HepG2 (cell line): ENCODE measurements at regions not wholly inside any gene's neighbourhood (a gene's known extent, or its start where the extent isn't known, plus 50 kb on each side); places are given as distances from the start of the nearest gene placed in this dataset.

Source experiments
- ATAC-seq: fragments of 200-7000 bp; cut with Tn5 transposase; 3 replicates; pipeline ENCODE4 v1.9.1; 2020; ENCODE audit warnings: mild to moderate bottlenecking, moderate library complexity
- BruUV-seq: library from RNA; stranded (reverse); fragments of 400-500 nt; replicated peaks from 2 replicates; lab custom pipeline; 2021; lab: Mats Ljungman, UMichigan
- CTCF ChIA-PET: fragments of 300-600 bp; formaldehyde crosslinking; extraction: SDS; loops from one replicate; lab custom pipeline; 2021; ENCODE audit warnings: low total read pairs, inconsistent platforms, low intra/inter-chr PET ratio; lab: Yijun Ruan, JAX
- POLR2A ChIA-PET: fragments of 350-600 bp; sonication (Branson Sonifier 250); formaldehyde crosslinking; loops from one replicate; lab custom pipeline; 2020; ENCODE audit warnings: antibody characterized with exemption, inconsistent platforms; lab: Yijun Ruan, JAX
- DNase-seq: peaks from one replicate; pipeline ENCODE4 v3.0.0-alpha.2; 2015; ENCODE audit warnings: low spot score
- FAIRE-seq: peaks from 3 replicates; lab custom pipeline; 2011; peaks lifted over from hg19 to GRCh38; lab: Jason Lieb, UNC
- H2AFZ ChIP-seq: one replicate; pipeline ENCODE4 v1.6.1; 2011; ENCODE audit warnings: low read length, inconsistent platforms
- H3K27ac ChIP-seq: fragments of 300-600 bp; 3 replicates; pipeline ENCODE4 v1.8.0; 2011; ENCODE audit warnings: mixed run types, mild to moderate bottlenecking, mixed read lengths, low read length, inconsistent platforms; ENCODE audit not compliant: insufficient read depth; ENCODE audit errors: extremely low read length
- H3K27me3 ChIP-seq, 2 experiments: fragments of 200-600 bp in 1 of 2; 2 replicates in 1 of 2; 3 replicates in 1 of 2; pipeline versions ENCODE4 v1.6.0 to v1.8.0; 2011; ENCODE audit warnings: low read length in 2 of 2, mild to moderate bottlenecking in 2 of 2, moderate library complexity in 2 of 2, inconsistent platforms in 1 of 2; ENCODE audit not compliant: insufficient read depth in 2 of 2, control insufficient read depth in 1 of 2
- H3K36me3 ChIP-seq, 2 experiments: fragments of 200-600 bp in 1 of 2; replicated peaks in 1 of 2; 2 replicates in 1 of 2; 3 replicates in 1 of 2; pipeline versions ENCODE4 v1.5.1 to v1.8.0; 2011; ENCODE audit warnings: low read length in 2 of 2, inconsistent platforms in 1 of 2; ENCODE audit not compliant: insufficient read depth in 2 of 2, control insufficient read depth in 1 of 2
- H3K4me1 ChIP-seq: 2 replicates; pipeline ENCODE4 v1.5.1; 2012; ENCODE audit warnings: low read length, inconsistent platforms; ENCODE audit not compliant: insufficient read depth
- H3K4me2 ChIP-seq: 2 replicates; pipeline ENCODE4 v1.6.0; 2011; ENCODE audit warnings: low read depth, low read length, inconsistent platforms
- H3K4me3 ChIP-seq, 3 experiments: fragments of 200-600 bp in 1 of 3; sonication (generic), shearing (Covaris generic) in 1 of 3; replicated peaks in 1 of 3; 2 replicates each; pipeline ENCODE4 v1.5.1; 2011 to 2016; ENCODE audit warnings: low read length in 3 of 3, inconsistent platforms in 2 of 3, low read depth in 2 of 3, mild to moderate bottlenecking in 2 of 3, control low read depth in 1 of 3, mixed read lengths in 1 of 3; ENCODE audit not compliant: insufficient read depth in 1 of 3
- H3K79me2 ChIP-seq: one replicate; pipeline ENCODE4 v1.6.1; 2011; ENCODE audit warnings: low read length, inconsistent platforms; ENCODE audit not compliant: insufficient read depth
- H3K9ac ChIP-seq: 2 replicates; pipeline ENCODE4 v1.6.0; 2011; ENCODE audit warnings: mild to moderate bottlenecking, low read depth, low read length, inconsistent platforms; ENCODE audit not compliant: insufficient read depth
- H3K9me3 ChIP-seq: 2 replicates; pipeline ENCODE4 v1.5.1; 2012; ENCODE audit warnings: mild to moderate bottlenecking, low read length
- H4K20me1 ChIP-seq: 2 replicates; pipeline ENCODE4 v1.6.0; 2011; ENCODE audit warnings: inconsistent platforms, mild to moderate bottlenecking, low read length, moderate library complexity; ENCODE audit not compliant: insufficient read depth
- CBFB ChIP-seq: sonication (generic); formaldehyde crosslinking; IDR thresholded peaks from 2 replicates; pipeline ENCODE4 v1.4.0; 2020; ENCODE audit warnings: missing genetic modification reagents
- HIC2 ChIP-seq: sonication (generic); formaldehyde crosslinking; IDR thresholded peaks from 2 replicates; pipeline ENCODE4 v1.9.0; 2022; ENCODE audit warnings: low read depth, missing genetic modification reagents
- HOMEZ ChIP-seq: IDR thresholded peaks from 2 replicates; pipeline ENCODE4 v1.6.1; 2016; ENCODE audit warnings: low read depth
- MBD4 ChIP-seq: IDR thresholded peaks from 2 replicates; pipeline ENCODE4 v1.6.1; 2012; ENCODE audit warnings: low read length, inconsistent platforms, borderline replicate concordance
- MED13 ChIP-seq: sonication (generic); formaldehyde crosslinking; IDR thresholded peaks from 2 replicates; pipeline ENCODE4 v1.5.0; 2020; ENCODE audit warnings: missing genetic modification reagents
- MTF2 ChIP-seq: sonication (generic); formaldehyde crosslinking; IDR thresholded peaks from 2 replicates; pipeline ENCODE4 v1.5.0; 2020; ENCODE audit warnings: missing genetic modification reagents, borderline replicate concordance
- NFE2 ChIP-seq: sonication (generic); formaldehyde crosslinking; IDR thresholded peaks from 2 replicates; pipeline ENCODE4 v1.4.0; 2020; ENCODE audit warnings: missing genetic modification reagents
- POGK ChIP-seq: sonication (generic); formaldehyde crosslinking; conservative IDR thresholded peaks from 2 replicates; pipeline ENCODE4 v1.8.0; 2022; ENCODE audit warnings: mild to moderate bottlenecking, moderate library complexity, missing genetic modification reagents
- SRY ChIP-seq: sonication (generic); formaldehyde crosslinking; IDR thresholded peaks from 2 replicates; pipeline ENCODE4 v1.8.0; 2022; ENCODE audit warnings: mild to moderate bottlenecking, missing genetic modification reagents
- TARDBP ChIP-seq: sonication (generic); formaldehyde crosslinking; IDR thresholded peaks from 2 replicates; pipeline ENCODE4 v1.8.0; 2022; ENCODE audit warnings: mild to moderate bottlenecking, missing genetic modification reagents
- TCF12 ChIP-seq, 2 experiments: fragments of 450-650 bp in 1 of 2; sonication (generic) in 1 of 2; formaldehyde crosslinking in 1 of 2; IDR thresholded peaks; 2 replicates each; pipeline versions ENCODE4 v1.6.1 to v1.8.0; 2017 to 2022; ENCODE audit warnings: antibody characterized with exemption in 1 of 2, mild to moderate bottlenecking in 1 of 2, missing genetic modification reagents in 1 of 2, moderate library complexity in 1 of 2
- YEATS2 ChIP-seq: sonication (generic); formaldehyde crosslinking; IDR thresholded peaks from 2 replicates; pipeline ENCODE4 v1.4.0; 2020; ENCODE audit warnings: missing genetic modification reagents, borderline replicate concordance
- ZNF20 ChIP-seq: sonication (generic); formaldehyde crosslinking; IDR thresholded peaks from 2 replicates; pipeline ENCODE4 v1.4.0; 2020; ENCODE audit warnings: mild to moderate bottlenecking, moderate library complexity, missing genetic modification reagents
- ZNF253 ChIP-seq: sonication (generic); formaldehyde crosslinking; IDR thresholded peaks from 2 replicates; pipeline ENCODE4 v1.8.0; 2022; ENCODE audit warnings: mild to moderate bottlenecking, missing genetic modification reagents, borderline replicate concordance
- ZNF337 ChIP-seq: sonication (generic); formaldehyde crosslinking; IDR thresholded peaks from 2 replicates; pipeline ENCODE4 v1.5.1; 2020; ENCODE audit warnings: missing genetic modification reagents, low read depth, mild to moderate bottlenecking, borderline replicate concordance
- ZNF383 ChIP-seq: sonication (generic); formaldehyde crosslinking; IDR thresholded peaks from 2 replicates; pipeline ENCODE4 v1.4.0; 2020; ENCODE audit warnings: missing genetic modification reagents, mild to moderate bottlenecking, borderline replicate concordance
- ZNF569 ChIP-seq: sonication (generic); formaldehyde crosslinking; IDR thresholded peaks from 2 replicates; pipeline ENCODE4 v1.5.0; 2020; ENCODE audit warnings: mild to moderate bottlenecking, missing genetic modification reagents, moderate library complexity, borderline replicate concordance
- ZNF879 ChIP-seq: sonication (generic); formaldehyde crosslinking; IDR thresholded peaks from 2 replicates; pipeline ENCODE4 v1.8.1; 2023; ENCODE audit warnings: missing genetic modification reagents
- ZSCAN20 ChIP-seq: sonication (generic); formaldehyde crosslinking; IDR thresholded peaks from 2 replicates; pipeline ENCODE4 v1.4.0; 2020; ENCODE audit warnings: missing genetic modification reagents, mild to moderate bottlenecking, borderline replicate concordance
- in situ Hi-C: cut with HindIII; loops from 2 replicates; pipeline ENCODE4 v1.10.0; 2017; ENCODE audit warnings: low pct_unique_long_range_greater_than_20kb; ENCODE audit not compliant: extremely low pct_ligation_motif_present
- intact Hi-C: fragments of 100-400 bp; cut with micrococcal nuclease; formaldehyde crosslinking; loops from one replicate; pipeline ENCODE4 v1.10.0; 2022; ENCODE audit not compliant: unreplicated experiment
- TF ChIP-seq, protein P1 (sequence below): sonication (generic); formaldehyde crosslinking; IDR thresholded peaks from 2 replicates; pipeline ENCODE4 v1.5.0; 2020; ENCODE audit warnings: missing genetic modification reagents, mild to moderate bottlenecking, borderline replicate concordance

GRCh38 chr1:222373216-222373615 lies 174.7 kb downstream of the HHIPL2 start:
- no peaks in the 10 kb centered on the region for H3K9me3 ChIP-seq
- H3K4me1 ChIP-seq, result no peaks in the 10 kb centered on the region
- no TSS peak for BruUV-seq
- FAIRE-seq (no peak), ATAC-seq (no peak), DNase-seq (no peak)
- no peak overlapping the region for H3K27ac ChIP-seq
- TF ChIP-seq ZNF253 (CRISPR knock-in tag) (no peak), ZNF337 (no peak), MBD4 (no peak), NFE2 (CRISPR knock-in tag) (no peak), MTF2 (no peak), HIC2 (no peak), ZSCAN20 (no peak), YEATS2 (CRISPR knock-in tag) (no peak), HOMEZ (no peak), ZNF879 (CRISPR knock-in tag) (no peak), MED13 (CRISPR knock-in tag) (no peak), POGK (CRISPR knock-in tag) (no peak), CBFB (CRISPR knock-in tag) (no peak), TCF12 (IDR thresholded peaks at IDR 0.05) (no peak), TCF12 (CRISPR knock-in tag; IDR thresholded peaks at IDR 0.05) (no peak), ZNF383 (CRISPR knock-in tag) (no peak), SRY (CRISPR knock-in tag) (no peak), ZNF569 (CRISPR knock-in tag) (no peak), ZNF20 (CRISPR knock-in tag) (no peak), TARDBP (CRISPR knock-in tag) (no peak)
- TF ChIP-seq, protein P1, sequence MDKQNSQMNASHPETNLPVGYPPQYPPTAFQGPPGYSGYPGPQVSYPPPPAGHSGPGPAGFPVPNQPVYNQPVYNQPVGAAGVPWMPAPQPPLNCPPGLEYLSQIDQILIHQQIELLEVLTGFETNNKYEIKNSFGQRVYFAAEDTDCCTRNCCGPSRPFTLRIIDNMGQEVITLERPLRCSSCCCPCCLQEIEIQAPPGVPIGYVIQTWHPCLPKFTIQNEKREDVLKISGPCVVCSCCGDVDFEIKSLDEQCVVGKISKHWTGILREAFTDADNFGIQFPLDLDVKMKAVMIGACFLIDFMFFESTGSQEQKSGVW (CRISPR knock-in tag), result no peak
- intact Hi-C loops, result no loop called here
- no peaks in the 10 kb centered on the region for H3K36me3 ChIP-seq
- CTCF ChIA-PET, result no interaction called here
- no peak overlapping the region for H3K9ac ChIP-seq
- H3K79me2 ChIP-seq, result no peaks in the 10 kb centered on the region
- H3K4me3 ChIP-seq, result no peak overlapping the region
- H3K27me3 ChIP-seq, result no peaks in the 10 kb centered on the region
- in situ Hi-C loops, result no loop called here
- POLR2A ChIA-PET, result no interaction called here
- no peaks in the 10 kb centered on the region for H4K20me1 ChIP-seq
- no peak overlapping the region for H3K4me2 ChIP-seq
- no peak overlapping the region for H2AFZ ChIP-seq
